Tongue (tissue), 1 donor: ENCODE measurements at regions not wholly inside any gene's neighbourhood (a gene's known extent, or its start where the extent isn't known, plus 50 kb on each side); places are given as distances from the start of the nearest gene placed in this dataset.
A peak's percentile ranks its signal among the peaks of the same experiment; 100 is the strongest.
"Not testable (repeated sequence)": the region's sequence is repeated elsewhere in the genome, so short reads cannot be mapped to it uniquely, and the experiment has no call there.

ENCODE experiments used
- DNase-seq: peaks from one replicate; pipeline ENCODE4 v3.0.0-alpha.2; 2015

DNA sequence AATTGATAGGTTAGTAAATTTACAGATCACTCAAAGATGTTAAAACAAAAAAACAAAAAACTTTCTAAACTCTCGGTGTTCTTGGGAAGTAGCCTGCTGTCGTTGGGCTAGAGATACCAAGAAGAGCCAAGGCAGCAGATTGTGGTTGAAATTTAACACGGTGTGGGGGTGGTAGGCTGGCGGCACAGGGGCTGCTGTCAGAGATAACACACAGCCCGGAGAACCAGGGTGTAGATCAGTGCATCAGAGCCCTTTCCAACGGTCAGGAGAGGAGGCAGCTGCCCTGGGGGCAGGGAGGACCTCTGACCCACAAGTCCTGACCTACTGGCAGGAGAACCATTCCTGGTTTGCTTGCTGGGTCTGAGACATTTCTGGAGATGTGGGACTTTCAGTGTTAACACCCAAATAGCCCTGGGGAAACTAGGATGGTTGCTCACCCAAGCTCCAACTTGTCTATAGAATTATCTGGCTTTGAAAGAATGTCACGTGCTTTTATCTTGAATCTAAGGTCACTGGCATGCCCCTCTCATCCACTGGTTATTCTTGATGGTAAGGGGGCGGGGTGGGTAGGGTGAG, 205.2 kb upstream of the PLGLB2 start:
- DNase-seq = peak; percentile 2

DNA sequence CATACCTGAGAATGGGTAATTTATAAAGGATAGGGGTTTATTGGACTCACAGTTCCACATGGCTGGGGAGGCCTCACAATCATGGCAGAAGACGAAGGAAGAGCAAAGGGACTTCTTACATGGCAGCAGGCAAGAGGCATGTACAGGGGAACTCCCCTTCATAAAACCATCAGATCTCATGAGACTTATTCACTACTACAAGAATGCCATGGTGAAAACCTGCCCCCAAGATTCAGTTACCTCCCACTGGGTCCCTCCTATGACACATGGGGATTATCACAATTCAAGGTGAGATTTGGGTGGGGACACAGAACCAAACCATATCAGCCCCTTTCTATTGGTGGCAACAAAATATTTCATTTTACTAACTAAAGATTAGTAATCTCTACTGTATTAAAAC, 204.1 kb upstream of the PLGLB2 start:
- DNase-seq = not testable (repeated sequence)

DNA sequence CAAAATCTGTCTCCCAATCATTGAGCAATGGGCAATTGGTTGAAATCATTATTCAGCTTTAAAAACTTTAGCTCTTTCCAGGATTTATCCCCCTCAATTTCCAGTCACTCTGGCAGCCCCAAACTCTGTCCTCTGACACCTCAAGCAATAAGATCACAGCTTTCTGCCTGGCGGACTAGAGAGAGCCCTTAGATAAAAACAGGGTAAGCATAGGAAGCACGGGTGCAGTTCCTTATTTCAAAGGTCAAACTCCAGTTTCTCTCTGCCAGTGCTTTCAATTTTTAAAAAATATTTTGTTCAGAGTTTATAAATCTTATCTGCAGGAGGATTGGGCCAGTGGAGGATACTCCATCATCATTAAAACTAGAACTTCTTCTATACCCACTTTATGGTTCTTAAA, 200.8 kb upstream of the PLGLB2 start:
- DNase-seq = not testable (repeated sequence)

DNA sequence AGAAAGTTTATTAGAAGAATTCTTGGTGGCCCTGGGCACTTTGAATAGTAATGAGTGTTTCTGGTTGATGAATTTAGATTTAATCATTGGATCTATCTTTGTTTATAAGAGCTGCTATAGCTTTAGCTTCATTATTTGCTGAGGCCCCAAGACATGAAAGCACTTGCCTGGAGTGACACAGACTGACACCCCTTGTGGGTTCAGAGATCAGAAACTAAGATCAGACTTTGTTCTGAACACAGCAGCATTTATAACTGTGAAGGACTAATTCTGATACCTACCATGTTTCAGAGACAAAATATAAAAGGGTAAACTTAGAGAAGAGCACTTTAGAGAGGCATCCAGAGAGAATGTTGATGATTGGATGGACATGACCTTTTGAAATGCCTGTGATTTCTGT, 199.9 kb upstream of the PLGLB2 start:
- DNase-seq = not testable (repeated sequence)

DNA sequence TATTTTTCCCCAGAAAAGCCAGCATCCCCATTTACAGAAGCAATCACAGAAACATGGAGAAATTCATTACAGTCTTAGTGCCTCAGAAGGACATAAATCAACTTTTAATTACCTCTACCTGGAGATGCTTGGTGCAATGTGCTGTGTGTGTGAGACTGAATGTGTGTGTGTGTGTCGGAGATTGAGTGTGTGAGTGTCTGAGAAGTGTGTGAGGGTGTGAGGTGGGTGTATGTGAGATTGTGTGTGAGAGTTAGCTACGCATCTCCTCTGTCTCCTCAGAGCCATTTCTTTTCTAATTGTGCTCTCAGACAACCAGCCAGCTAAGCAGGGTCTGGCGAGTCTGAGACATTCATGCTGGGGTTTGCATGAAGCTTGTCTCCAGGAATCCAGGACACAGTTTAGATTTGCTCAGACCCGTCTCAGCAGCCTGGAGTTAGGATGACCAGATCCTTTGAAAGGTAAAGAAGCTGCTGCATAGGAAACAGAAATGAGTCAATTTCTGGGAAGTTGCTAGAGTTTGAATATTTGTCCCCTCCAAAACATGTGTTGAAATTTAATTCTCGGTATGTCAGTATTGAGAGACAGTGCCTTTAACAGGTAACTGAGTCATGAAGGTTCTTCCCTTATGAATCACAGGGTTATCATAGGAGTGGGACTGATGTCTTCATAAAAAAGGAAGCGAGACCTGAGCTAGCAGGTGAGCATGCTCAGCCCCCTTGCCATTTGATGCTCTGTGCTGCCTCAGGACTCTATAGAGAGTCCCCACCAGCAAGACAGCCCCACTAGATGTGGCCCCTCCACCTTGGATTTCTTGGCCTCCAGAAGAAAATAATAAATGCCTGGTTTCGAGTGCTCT, 199.0 kb upstream of the PLGLB2 start:
- not testable (repeated sequence) for DNase-seq

DNA sequence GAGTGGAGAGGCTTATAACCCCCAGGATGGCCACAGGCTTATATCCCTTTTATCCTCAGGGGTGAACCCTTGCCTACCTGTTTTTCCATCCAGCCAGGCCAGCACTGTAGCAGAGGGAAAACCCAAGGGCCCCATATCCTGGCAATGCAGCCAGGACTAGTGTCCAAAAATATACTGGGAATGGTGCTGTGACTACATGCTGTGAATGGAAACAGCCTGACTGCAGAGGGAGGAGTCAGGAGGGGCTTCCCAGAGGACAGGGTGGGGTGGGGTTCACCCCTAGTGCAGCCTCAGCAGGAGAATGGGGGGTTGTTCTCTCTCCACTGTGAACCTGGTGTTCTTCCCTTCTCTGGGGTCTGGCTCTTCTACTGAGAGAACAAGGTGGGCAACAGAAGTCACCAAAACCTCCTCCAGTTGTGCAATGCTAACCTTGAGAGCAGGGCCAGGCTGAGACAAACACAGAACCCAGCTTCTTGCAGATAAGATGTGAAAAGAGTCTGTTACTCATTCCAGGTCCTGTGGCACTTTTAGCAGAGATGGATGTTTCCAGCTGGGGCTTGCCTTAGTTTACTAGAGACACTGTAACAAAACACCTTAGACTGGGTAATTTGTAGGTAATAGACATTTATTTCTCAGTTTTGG, 198.2 kb upstream of the PLGLB2 start:
- DNase-seq = peak; percentile 1

DNA sequence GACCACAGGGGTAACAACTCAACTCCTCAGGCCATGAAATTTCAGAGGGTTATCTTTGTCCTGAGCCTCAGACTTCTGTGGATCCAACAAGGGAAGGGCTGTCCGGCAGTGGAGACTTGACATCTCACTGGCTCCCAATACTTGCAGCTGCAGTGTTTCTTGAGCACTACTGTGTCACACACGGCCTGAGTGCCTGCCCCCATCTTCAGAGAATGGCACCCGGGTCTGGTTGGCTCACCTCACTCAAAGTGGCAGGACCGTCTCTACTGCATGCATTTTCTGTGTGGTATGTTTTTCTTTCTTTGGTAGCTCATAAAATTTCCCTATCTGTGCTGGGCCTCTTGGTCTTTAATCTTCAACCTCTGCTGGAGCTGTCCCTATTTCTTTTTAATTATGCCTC, 193.2 kb upstream of the PLGLB2 start:
- not testable (repeated sequence) for DNase-seq

DNA sequence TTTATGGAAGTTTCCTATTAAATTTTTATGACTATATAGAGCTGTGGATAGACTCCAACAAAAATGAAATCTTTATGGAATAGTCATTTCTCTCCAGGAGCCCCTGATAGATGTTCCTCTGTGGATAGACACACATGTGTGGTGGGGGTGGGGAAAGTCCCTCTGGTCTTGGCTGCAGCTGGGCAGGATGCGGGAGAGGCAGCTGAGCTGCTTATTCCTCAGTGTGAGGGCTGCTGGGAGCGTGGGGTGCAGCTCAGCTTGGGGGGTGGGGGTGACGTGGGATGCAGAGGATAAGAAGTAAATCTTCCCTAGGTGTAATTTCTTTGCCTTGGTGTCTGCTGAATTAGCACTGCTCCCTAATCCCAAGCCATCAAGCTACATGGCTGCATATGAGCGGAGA, 192.8 kb upstream of the PLGLB2 start:
- DNase-seq = not testable (repeated sequence)

DNA sequence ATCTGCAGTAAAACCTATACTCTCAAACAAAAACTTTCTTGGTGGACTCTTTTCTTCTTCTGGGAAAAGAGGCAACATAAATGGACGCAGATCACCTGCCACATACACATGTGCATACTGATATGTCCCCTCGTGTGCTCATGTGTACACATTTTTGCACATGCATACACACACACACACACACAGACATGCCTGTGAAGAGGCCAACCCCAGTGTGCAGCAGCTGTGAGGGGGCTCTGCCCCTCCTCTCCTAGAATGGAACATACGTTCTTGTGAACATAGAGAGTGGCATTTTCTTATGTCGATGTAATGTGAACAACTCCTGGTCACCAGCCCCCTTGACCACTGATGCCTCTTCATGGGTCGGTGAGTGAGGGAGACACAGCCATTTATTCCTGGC, 188.9 kb upstream of the PLGLB2 start:
- DNase-seq = not testable (repeated sequence)

DNA sequence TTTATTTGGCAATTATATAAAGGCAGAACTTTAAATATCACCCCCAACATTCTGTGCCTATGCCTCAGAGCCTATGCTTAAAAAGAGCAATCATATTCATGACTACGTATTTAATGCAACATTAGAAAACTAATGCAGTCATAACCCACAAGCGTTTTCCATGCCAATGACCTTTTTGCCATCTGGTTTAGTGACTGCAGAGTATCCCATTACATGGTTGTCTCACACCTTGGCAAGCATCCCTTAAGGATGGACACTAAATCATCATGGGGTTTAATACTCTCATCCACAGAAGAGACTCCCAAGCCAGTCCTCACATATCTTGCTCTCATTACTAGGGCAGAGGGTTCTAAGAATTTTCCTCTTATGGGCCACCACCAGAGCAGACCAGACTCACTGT, 188.2 kb upstream of the PLGLB2 start:
- not testable (repeated sequence) for DNase-seq

DNA sequence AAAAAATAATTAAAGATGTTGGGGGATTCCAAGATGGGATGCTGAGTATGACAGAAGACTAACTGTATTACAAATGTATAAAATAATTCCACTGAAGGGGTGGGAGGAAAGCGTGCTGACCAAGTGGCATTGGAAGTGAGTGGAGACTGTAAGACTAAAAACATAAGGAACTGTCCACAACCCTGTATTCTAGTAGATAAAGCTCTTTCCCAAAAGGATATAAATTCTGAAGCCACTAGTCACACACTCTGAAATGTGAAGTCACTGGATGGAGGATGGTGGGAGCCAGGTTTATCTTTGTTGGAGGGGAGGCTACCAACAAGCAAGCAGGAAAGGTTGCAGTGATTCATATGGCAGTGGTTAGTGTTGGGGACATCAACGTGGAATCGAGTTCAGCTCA, 182.8 kb upstream of the PLGLB2 start:
- not testable (repeated sequence) for DNase-seq

DNA sequence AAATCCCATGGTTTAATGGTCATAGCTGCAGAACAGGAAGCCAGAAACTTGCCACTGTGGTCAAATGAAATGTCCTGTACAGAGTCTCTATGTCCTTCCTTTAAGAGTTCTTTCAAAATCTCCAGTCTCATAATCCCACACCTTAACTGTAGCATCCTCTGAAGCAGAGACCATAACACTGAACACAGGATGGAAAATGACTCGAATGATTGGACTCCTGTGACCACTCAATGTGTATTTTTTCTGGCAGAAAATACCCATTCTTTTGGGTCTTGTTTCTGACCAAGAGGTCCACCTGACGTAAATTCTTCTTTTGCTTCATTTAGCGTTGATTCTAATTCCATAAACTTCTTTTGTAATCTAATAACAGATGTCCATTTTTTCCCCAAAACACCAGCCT, 181.4 kb upstream of the PLGLB2 start:
- not testable (repeated sequence) for DNase-seq

DNA sequence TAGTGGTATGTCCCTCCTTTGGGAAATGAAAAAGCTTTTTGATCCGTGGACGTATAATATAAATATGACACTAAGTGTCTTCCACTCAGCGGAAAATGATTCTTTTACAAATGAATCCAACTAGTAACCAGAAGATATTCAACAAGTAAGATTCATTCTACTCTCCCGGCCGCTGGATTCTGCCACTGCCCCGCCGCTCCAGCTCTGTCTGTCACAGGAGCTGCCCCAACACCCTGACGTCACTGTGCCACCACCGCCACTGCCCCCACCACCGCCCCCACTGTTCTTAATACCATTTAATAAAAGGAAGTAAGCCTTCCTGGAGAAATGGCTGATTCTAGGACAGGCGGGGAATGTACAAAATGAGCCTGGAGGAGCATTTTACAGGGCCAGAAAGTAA, 180.8 kb upstream of the PLGLB2 start:
- DNase-seq = not testable (repeated sequence)

DNA sequence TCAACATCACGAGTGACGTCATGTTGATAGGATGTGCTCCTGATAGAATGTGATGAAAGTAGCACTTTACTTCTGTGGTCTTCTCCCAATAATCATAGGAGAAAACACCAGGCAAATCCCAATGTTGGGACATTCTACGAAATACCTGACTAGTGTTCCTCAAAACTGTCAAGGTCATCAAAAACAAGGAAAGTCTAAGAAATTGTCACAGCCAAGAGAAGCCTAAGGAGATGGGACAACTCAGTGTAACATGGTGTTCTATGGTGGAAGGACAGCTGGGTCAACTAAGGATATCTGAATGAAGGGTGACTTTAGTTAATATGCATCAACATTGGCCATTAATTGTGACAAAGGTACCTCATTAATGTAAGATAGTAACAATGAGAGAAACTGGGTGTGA, 180.0 kb upstream of the PLGLB2 start:
- DNase-seq = not testable (repeated sequence)

DNA sequence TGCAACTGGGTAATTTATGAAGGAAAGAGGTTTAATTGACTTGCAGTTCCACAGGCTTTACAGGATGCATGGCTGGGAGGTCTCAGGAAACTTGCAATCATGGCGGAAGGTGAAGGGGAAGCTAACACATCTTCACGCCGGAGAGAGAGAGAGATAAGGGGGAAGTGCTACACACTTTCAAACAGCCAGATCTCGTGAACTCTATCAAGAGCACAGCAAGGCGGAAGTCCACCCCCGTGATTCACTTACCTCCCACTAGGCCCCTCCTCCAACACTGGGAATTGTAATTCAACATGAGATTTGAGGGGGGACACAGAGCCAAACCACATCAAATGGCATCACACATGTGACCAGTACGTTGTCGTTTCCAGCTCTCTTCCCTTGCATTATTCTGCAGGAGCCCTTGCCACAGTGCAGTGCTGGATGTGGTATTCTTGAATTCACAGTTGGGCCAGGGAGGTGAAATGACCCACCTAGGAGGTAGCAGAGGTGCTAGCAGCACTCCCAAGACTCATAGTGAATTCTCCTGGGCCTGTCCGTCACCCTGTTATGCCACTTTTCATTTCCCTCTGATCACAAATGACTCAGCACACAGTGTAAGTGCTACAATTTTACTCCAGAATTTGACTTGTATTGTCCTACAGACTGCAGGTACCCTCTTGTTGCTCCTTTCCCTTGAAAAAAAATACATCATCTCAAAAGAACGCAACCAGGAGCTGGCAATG, 179.2 kb upstream of the PLGLB2 start:
- DNase-seq = not testable (repeated sequence)

DNA sequence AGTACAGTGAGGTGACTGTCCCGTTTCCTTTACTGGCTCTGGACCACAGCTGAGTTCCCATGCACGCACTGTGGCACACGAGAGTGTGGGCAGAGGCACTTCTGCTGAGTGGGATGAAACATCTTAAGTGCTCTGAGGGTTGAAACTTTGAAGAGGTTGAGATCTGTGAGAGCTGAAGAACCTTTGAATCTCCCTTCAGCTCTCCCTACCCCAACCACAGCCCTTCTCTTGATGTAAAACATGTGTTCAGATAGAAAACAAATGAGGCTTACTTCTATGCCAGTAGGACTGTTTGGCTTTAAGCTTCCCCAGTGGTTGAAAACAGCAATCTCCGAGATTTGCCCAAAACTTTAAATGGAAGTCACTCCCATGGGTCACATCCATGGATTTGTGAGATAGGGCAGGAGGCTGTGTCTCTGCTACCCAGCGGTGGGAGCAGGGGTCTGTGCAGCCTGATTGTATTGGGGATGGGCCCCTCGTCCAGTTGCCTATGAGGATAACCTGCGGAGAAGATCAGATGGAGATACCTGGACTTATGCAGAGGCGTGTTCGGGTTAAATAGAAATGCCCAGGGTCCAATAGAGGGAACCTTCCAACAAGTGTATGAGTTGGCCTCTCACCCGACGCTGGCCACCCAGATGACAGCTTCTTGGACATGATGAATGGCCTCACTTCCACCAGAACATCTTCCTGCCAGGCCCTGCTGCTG, 178.0 kb upstream of the PLGLB2 start:
- DNase-seq = not testable (repeated sequence)

DNA sequence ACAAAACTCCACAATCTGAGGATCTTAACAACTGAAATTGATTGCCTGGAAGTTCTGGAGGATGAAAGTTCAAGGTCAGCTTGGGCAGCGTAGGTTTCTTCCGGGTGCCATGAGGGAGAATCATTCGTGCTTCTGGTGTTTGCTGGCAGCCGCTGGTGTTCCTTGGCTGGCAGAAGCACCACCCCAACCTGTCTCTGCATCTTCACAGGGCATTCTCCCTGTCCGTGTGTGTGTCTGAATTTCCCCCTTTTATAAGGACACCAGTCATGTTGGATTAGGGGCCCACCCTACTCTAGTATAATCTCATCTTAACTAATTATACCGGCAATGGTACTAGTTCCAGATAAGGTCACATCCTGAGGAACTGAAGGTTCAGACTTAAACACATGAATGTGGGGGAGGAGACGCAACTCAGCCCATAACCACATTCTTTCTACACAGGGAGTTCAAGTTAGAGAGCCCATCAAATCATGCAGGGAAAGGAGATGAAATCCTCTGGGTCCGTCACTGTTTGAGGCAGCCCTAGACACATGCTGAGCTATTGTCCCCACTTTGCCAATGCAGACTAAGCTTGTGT, 175.9 kb upstream of the PLGLB2 start:
- not testable (repeated sequence) for DNase-seq

DNA sequence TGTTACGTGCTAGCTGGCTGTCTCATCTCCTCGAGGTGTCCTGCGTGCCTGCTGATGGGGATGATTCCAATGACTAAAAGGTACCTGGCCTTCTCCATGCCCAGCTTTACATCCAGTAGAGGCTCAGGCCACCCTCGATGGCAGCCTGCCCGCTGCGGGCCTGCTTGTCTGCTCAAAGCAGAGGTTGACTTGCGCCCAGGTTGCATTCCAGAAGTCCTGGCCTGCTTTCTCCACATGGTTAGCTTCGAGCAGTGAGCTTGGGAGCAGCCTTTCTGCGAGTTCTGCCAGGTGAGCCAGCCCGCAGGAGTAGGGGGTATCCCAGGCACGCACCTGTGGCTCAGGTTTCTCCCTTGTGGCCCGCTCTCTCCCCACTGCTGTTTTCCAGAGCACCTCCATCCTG, 175.0 kb upstream of the PLGLB2 start:
- DNase-seq = peak; percentile 1

DNA sequence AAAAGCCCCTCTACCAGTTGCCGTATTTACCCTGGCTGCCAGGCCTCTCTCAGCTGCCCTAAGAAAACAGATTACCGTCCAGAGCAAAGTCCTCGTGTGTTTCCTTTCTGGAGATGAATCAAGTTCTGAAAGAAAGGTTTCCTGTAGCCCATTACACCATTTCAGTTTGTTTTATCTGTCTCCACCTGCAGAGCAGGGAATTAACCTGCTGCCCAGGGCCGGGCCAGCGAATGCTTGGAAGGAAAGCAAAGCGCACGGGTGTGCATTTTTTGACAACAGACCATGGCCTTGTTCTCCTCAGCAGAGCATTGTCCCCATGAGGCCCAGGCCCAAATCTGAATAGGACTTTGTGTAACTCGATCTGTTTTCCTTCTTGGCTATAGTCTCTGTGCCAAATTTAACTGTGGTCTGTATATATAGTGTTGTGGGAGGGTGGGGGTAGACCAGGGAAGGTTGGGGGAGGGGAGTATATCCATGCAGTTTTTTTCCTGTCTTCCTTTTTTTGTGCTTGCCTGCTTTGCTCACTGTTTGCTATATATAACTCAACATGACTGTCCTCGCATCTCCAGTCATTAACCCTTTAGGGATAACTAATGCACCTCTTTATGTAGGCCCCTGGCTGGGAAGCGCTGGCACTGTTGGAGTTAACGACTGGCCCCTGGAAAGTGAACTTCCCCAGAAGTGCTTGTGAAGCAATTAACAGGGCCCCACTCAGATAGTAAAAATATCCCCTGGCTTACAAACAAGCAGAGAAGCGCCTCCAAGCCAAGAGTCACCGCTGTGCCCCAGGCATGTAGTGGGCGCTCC, 174.3 kb upstream of the PLGLB2 start:
- peak; percentile 9 for DNase-seq
